COLO668 (cell line): ENCODE measurements at regions not wholly inside any gene's neighbourhood (a gene's known extent, or its start where the extent isn't known, plus 50 kb on each side); places are given as distances from the start of the nearest gene placed in this dataset.
"Not testable (repeated sequence)": the region's sequence is repeated elsewhere in the genome, so short reads cannot be mapped to it uniquely, and the experiment has no call there.

Source experiments
- DNase-seq: peaks from one replicate; lab custom pipeline; 2025; ENCODE audit not compliant: unreplicated experiment; lab: John Stamatoyannopoulos, UW

DNA sequence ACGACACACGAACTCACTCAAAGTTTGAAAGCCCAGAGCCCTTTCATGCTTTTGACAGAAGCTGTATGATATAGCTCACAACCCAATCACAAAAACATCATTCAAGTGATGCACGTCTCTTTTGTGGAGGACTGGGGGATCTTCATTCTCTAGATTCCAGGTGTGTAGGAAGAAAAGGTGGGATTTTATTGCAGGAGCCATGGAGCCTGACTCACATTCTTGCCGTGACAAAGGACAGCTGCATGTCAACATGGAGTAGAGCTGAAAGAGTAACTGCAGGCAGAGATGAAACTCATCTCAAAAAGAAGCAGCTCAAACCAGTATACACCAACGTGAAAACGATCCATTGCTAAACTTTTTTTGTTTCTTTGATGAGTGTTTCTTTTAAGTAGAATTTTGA lies 50.9 kb upstream of the PDE1A start:
- DNase-seq, result no peak

DNA sequence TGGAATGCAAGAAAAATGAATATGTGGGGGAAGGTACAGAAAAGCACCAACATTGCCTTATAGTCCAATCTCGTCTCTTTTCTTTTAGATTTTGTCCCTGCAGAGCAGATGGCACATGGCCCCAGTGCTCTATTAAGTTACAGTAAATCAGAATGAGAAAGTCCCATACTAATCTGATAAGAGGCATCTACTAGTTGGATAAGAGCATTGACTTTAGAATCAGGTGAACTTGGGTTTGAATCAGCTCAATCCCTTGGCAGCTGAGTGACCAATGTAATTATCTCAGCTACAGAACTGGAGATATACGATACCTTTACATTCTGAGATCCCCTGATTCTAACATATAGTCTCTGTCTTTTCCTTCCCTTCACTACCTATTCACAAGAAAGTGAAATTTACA lies 54.8 kb upstream of the PDE1A start:
- no peak for DNase-seq

DNA sequence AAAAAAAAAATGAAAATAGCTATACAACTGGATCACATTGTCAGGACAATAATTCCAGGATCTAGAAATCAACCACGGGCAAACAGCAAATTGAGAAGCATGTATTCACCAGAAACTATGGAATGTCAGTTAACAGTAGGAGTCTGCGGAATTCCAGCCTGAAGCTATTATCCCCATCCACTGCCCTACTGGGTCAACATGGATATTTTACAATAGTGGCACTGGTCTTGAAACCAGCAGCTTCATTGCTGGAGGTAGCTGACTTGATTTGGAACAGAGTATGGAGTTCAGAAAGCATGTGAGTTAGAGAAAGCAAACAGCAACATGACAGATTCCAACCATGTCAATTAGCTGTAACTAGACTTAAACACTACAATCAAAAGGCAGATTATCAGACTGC lies 55.7 kb upstream of the PDE1A start:
- DNase-seq, result no peak

DNA sequence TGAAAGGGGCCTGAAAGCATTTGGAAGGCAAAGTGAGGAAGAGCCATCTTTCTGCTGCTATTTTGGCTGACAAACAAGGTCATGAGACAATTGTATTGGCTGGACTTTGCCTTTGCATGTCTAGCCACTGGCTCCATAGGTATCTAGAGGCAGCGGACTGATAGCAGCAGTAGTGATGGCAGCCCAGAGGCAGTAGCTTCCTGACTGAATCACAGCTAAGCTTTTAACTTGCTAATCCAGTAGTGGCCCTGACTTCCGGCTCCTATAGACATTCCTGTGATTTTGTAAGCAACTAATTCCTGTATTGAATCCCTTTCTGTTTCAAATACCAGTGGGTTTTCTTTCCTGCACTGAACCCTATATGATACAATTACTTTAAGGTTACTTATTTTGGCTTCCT lies 69.8 kb upstream of the PDE1A start:
- no peak for DNase-seq

DNA sequence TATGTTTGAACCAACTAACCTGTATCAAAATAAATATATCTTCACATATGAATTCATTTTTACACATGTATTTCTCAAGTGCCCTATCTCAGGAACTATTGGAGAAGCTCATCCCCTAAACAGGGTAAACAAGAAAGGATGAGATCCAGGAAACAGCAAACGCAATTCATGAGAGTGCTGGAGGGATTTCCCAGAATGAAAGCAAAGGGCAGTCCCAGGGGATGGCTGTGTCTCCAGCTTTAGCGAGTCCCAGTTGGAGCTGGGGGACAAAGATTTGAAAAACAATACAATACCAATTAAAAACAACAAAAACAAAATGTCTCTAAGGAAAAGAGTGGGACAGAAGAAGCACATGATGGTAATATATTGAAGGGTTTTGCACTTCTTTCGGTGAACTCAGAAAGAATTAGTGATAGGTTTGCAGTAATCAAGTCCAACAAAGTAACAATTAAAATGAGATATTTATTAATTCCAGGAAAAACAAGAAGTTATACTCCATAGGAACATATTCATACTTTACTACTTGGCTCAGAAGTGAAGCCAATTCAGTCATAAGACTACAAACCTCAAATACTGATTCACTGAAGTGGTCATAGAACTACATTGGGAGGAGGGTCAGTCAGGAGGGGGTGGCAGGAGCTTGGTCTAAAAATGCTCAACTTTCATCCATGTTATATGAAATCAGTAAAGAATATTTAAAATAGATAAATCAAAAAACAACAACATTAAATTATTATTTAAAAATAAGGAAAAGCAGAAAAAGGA lies 73.1 kb upstream of the PDE1A start:
- no peak for DNase-seq

DNA sequence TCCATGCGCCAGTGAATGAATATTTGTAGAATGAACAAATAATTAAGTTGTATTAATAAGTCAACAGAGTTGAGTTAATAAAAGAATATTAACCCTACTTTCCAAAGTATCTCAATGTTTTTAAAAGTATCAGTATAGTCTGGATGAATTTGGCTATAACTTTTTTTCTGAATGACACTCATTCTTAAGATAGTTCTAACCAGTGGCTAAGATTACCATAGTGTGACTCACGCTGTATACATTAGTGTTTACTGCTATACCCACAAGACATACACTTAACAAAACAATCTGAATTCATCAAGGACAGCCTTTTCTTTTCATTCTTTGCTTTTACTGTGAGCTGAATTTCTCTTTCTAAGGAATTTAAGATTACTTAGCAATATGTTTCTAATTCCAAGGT lies 77.0 kb upstream of the PDE1A start:
- no peak for DNase-seq

DNA sequence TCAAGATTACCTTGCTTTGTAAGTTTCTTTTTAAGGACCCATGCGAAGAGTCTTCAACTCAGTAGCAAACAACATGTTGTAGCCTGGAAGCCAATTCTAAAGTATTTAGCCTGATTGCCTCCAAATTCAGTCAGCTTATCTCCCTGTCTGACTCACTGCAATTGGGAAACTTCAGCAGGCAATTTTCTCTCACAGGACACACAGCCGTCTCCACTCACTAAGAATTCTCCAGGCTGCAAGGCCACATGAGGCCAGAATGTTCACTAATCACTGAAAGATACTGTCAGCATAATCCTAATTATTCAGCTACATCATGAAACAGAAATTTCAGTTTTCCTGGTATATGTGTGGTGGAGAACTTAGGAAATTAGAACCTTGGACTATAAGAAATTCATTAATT lies 78.1 kb upstream of the PDE1A start:
- DNase-seq, result no peak

DNA sequence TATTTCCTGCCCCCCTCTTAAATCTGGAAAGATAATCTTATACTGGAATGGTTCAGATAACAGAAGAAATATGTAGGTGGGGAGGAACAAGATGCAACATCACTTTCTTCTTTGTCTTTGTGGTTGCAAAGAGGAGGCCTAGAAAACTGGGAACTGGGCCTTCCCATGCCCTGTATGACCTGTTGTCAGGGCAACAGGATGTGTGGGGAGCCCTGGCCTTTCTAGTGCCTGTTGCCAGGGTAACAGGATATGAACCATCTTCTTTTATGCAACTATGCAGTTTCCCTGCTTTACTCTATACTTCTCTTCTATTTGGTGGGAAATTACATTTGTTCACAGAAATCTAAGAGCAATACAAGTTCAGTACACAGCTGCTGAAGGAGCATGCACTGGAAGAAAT lies 79.8 kb upstream of the PDE1A start:
- no peak for DNase-seq

DNA sequence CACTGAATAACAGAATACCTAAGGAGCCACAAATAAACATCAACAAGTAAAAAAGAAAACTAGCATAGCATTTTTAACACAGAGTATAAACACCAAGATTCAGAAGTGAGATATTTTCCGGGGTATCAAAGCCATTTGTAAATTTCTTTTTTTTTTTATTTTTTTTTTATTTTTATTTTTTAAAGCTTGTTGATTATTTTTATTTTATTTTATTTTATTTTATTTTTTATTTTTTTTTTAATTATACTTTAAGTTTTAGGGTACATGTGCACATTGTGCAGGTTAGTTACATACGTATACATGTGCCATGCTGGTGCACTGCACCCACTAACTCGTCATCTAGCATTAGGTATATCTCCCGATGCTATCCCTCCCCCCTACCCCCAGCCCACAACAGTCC lies 81.7 kb upstream of the PDE1A start:
- DNase-seq, result not testable (repeated sequence)

DNA sequence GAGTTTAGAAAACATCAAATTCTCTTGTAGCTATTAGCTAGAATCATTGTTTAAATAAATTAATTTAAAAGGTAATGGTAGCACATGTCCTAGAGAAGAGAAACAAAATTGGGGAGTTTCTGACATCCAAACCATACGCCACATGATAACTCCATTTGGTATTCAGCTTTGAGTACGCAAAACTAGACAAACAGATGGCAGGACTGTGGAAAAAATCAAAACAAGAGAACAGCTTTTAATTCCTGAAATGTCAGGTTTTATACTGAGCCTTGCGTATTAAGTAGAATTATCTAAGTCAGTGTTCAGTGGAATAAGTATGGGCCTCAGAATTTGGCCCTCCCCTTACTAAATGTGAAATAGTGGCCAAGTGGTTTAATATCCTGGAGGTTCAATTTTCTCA lies 82.4 kb upstream of the PDE1A start:
- no peak for DNase-seq

DNA sequence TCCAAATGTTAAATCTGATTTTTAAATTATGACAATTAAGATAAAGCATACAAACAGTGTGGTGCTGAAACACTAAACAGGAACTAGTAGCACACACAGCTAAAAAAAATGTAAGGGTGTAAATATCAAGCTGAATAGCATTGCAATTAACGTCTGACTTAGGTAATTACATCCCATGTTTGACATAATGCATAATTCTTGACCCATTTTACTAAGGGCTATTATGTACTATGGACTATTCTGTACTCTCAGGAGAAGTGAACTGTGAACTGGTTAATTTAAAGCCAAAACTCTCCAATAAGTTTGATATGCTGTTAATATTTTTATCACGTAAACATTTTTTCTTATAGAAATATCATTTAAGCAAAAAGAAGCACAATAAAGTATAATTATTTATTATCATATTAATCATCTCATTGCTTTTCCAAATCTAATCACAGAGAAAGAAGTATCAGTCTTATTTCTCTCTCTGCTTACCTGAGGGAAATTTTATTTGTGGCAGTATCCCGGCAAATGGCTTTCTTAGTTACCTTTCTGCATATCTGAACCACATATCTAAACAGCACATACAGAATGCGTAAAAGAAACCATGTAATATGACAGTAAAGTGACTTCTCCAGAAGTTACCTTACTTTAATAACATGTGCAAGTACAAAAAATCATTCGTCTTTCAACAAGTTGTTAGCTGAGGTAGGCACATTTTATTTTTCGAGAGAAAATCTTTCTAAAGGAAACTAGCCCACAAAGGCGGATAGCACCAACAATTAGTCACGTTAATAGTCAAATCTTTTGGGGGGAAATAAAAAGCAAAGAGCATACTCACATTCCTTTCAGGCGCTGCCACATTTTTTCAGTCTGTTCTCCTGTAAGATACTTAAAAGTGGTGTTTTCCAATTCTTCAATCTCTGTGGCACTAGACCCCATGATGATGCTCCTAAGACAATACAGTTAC lies 94.9 kb upstream of the PDE1A start:
- DNase-seq, result no peak

DNA sequence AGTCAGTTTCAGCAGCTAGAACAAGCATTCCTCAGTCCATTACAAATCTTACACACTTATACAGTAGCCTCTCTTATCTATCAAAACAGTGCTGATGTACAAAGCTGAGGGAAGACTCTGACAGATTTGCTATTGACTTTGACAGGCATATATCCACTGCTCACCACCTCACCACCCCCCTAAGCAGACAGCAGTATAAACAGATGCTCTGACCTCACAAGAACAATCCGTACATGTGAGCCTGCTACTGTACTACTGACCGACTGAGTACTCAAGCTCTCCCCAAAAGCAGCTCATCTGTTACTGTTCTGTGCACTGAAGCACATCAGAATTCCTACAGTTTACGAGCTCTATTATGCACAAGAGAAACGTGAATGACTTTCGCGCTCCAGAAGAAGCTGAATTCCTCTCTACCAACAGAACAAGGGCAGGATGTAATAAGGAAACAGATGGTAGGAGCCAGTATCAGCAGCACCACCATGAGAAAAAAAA lies 95.6 kb upstream of the PDE1A start:
- peak; percentile 10 for DNase-seq

DNA sequence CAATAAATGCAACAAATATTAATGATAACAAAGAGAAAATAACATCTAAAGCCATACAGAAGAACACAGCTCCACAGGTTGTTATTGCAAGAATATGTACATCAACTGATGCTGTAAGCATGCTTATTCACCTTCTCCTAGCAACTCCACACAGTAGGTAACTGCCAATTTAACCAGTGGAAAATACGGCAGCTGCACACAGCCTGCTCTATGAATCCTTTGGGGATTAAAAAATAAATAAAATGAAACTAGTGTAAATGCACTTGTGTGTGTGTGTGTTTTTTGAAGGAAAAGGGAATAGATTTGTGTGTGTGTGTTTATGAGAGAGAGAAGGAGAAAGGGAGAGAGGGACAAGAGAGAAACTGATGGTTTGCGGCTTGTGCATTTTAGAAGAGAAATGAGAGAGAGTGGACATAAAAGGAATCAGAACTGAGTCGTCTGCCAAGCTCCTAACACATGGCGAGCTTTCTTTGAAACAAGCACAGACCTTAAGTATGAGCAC lies 96.2 kb upstream of the PDE1A start:
- DNase-seq, result no peak

DNA sequence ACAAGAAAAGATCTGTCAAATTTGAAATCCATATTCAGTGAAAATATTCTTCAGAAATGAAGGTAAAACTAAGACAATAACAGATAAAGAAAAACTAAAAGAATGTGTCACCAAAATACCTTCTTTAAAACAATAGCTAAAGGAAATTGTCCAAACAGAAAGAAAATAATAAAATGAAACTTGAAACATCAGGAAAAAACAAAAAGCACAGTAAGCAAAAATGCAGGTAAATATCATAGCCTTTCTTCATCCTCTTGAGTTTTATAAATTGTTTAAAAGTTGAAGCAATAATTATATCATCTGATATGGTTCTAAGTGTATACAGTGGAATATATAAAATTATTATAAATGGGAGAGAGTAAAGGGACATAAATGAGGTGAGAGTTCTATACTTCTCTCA lies 103.8 kb upstream of the PDE1A start:
- no peak for DNase-seq

DNA sequence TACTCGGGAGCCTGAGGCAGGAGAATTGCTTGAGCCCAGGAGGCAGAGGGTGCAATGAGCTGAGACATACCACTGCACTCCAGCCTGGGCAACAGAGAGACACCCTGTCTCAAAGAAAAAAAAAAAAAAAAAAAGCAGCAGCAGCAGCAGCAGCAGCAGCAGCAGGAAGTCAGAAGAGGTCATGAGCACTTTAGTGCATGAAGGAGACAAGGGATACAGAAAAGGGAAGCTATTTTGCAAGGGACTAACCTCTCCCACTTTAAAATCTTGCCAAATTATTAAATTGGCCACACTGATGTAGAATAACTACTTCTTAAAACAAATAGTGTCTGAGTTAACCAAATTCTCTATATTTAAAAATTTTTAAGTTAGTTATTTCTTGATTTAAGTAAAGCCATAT lies 113.4 kb upstream of the PDE1A start:
- no peak for DNase-seq

DNA sequence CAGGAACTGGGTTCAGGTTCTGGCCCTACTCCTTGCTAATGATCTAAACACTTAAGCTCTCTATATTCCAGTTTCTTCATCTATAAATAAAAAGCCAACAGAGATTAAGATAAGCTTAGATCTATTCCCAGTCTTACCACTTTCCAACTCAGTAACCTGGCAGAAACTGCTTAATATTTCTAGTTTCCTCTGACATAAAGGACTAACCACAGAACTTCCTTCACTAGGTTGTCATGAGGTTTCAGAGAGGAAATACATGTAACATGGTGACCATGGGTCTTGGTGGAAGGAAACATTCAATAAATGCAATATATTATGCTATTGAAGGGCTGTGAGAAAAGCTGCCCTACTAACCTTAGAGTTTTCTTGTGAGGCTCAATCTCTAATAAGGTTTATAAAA lies 114.4 kb upstream of the PDE1A start:
- DNase-seq, result no peak

DNA sequence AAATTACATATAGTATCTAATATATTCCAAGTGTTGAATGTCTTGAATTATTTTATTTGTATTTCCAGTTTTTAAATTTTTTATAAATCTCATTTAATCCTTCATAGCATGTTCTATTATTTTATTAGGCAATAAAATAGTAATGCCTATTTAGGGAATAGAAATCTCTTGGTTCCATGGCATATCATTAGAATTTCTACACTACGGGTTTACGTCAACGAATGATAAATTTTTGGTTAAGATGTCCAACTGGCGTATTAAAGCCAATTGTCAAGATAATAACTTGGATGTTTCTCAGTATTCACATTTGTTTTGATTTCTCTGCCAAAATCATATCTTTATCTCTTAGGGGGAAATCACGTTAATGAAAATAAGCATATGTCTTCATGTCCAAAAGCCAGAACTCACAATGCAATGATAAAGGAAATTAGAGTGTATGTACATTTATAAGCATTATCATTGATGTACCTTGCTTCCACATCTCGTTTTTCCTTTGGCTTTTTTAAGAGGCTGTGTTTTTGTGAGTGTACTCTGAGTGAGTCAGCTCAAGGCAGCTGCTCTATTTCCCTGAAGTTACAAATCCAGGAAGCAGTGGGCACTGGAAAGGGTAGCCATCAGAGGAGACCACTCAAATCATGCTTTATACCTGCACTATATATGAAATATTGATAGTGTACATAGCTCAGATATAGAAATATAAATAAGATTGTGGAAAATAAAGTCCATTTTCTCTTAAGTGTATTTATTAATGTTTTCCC lies 115.8 kb upstream of the PDE1A start:
- DNase-seq, result no peak

DNA sequence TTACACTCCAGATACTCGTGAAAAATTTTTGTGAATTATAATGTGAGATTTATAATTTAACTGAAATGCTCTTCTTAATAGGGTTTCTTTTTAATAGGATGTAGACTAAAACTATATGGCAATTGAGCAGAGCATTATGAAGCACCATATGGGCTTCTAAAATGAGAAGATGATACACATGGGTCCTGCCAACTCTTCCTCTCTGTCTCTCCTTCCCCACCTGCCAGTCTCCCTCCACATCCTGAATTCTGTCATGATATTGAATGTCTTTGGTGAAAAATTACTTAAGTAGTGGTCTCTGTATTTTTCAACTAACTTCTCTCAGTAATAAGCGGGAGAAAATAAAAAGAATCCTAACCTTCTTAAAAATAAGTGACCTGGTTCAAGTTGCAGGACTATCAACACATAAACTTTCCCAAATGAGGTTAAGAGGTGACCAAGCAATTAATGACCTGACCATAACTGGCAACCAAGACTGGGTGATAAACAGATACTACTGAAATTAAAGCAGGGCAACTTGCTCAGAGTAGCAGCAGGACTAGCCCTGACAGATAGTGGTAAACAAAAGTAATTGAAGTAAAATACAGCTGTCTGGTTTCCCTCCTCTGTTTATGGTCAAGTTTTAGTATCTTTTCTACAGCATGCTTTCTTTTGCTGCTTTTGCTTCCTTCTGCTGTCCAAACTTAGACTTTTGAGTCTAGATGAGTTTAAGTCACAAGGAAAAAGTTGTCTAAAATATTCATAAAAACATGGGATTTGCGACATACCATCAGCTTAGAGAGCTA lies 117.1 kb upstream of the PDE1A start:
- no peak for DNase-seq

DNA sequence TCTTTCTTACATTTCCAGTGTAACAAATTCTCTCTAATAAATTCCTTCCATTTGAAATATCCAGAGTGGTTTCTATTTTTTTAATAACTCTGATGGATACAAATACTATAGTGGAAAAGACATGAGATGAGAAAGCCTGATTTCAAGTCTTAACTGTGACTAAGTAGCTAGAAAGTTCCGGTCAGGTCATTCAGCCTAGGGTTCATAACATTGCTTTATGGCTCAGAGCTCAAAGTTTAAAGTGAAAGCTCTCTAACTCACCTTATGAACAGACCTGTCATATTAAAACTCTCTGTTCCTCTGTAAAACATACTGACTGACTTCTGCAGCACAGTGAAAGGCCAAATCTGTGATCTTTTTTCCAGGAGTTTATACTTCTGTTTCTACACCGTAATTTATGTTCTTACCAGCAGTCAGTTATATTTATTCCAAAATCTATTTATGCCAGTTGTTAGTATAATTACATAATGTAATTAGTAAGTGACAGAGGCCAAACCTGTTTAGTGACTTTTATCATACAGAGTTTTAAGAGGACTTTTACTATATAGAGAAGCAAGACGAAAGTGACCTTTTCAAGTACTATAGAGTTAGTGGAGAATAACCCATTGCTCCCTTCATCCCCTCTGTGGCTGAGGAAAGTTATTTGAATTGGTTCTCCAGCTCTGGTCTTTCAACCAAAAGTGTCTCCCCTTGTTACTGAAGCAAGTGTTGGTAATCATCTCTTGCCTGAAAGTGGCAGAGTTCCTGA lies 118.8 kb upstream of the PDE1A start:
- no peak for DNase-seq
